NCI-H446 (cell line): ENCODE measurements at regions not wholly inside any gene's neighbourhood (a gene's known extent, or its start where the extent isn't known, plus 50 kb on each side); places are given as distances from the start of the nearest gene placed in this dataset.

Experiments used
- DNase-seq, 2 experiments: peaks; one replicate each; lab custom pipeline; 2025; lab: John Stamatoyannopoulos, UW

DNA sequence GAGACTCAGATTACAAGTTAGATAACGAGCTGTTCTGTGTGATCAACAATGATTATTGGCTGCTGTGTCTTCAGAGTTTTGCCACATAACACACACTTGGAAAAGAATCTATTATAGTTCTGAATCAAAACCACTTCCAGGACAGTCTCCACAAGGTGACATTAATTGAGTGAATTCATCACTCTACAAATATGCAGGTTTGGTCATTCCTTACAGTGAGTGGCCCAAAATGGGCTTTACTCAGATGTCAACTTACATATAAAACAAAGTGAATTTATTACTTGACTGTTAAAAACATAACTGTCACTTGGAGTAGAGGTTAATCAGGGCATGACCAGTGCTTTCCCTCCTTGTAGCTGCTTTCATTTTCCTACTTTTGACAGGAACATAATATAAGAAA is 984.3 kb downstream of the REEP3 start:
- DNase-seq: no peak

DNA sequence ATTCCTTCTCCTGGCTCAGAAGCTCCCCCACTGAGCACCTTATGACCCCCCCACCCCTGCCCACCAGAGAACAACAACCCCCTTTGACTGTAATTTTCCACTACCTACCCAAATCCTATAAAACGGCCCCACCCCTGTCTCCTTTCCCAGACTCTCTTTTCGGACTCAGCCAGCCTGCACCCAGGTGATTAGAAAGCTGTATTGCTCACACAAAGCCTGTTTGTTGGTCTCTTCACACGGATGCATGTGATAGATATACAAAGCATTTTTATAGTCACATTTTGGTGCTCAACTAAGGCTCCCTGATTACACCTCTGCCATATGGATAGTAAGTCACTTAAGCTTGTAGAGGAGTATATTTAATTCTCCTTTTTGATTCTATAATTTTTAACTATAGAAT is 985.8 kb downstream of the REEP3 start:
- DNase-seq: no peak

DNA sequence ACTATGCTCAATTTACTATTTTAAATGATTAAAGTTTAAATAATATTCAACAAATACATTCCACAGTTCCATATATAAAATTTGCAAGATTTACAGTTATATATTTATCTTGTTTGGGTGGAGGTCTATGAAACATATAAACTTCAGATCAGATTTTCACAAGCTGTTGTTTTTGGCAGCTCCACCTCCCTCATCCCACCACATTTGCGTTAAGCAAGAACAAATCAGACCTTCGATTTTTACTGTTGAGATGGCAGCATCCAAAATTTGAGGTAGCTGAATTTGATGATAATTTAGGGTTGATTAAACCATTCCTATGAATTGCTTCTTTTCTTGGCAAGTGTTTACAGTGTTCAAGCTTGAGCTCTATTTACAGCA is 986.4 kb downstream of the REEP3 start:
- no peak for DNase-seq

DNA sequence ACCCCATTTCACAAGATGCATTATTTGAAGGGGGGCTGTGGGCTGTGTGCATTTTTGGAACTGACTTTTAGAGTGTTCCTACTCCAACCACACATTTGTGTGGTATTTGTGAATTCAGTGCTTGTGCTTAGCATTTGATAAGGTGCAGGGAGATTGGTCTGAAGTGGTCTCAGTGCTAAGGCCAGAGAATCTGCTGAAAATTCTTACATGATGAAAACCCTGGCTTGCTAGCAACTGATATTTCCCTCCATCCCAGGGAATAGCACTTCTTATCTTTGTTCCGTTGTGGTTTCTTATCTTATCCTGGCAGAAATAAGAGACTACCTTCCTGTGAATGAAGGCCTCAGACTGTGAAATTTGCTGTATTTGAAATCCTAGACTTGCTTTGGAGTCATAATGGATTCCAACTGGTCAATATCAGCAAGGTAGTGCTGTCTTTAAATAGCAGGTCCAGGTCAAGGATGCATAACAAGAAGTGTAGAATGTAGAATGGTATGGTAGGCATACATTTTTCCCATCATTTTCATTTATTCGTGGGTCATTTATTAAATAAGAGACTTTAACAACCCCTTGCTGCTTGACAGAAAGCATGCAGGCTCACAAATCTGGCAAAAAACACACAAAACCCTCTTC is 986.9 kb downstream of the REEP3 start:
- no peak for DNase-seq

DNA sequence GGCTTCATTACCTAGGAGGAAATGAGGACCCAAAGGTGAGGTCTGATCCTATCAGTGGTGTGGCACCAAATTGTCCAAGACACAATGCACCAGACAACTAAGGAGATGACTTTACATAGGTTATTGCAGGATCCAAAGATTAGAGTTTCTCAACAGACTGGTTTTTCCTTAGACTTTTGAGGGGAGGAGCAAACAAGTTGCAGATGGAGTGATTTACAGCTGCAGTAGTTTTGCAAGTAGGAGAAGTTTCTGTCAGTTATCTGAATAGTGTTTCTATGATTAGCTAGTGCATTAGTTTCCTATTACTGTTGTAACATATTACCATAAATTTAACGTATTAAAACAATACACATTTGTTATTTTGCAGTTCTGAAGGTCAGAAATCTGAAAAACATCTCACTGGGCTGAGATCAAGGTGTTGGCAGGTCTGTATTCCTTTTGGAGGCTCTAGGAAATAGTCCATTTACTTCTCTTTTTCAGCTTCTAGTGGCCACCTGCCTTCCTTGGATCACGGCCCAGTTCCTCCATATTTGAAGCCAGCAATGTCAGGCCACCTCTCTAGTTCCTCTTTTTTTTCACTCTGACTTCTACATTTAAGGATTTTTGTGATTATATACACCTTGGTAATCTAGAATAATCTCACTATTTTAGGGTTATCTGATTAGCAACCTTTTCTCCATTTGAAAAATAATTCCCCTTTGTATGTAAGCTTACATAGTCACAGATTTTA is 994.9 kb downstream of the REEP3 start:
- DNase-seq: peak in 1 of 2 experiments; percentile 20

DNA sequence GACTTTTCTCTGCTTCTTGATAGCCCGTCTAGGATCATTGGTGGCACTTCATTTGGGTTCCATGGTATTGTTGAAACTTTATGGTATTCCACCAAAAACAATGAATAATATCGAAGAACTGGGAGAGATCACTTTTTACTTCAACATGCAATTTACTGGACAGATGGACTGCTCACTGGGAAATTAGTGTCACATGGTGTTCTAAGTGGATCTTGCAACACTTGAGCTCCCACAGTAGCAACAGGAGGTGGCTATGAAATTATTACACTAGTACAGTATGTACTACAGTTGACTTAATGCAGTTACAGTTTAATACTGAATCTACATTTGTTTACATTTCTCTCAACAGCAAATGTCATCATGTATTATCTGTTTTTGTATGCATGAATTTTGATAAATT is 997.3 kb downstream of the REEP3 start:
- peak in 1 of 2 experiments; percentile 2 for DNase-seq

DNA sequence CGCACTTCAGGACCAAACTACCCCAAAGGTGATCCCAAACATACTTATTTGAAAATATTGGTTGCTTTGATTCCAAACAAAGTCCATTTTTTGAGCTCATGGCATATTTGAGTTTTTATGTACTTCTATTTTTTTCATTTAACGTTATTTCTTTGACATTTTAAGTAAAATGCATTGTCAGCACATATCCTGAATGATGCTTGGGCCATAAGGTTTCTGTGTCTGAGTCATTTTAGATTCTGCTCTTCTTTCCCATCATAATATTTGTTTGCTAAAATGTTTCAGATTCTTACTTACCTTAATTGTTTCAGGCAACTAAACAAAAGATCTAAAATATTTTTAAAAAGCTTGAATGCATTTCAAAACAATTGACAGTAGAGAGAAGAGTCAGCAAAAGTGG is 998.2 kb downstream of the REEP3 start:
- DNase-seq: no peak

DNA sequence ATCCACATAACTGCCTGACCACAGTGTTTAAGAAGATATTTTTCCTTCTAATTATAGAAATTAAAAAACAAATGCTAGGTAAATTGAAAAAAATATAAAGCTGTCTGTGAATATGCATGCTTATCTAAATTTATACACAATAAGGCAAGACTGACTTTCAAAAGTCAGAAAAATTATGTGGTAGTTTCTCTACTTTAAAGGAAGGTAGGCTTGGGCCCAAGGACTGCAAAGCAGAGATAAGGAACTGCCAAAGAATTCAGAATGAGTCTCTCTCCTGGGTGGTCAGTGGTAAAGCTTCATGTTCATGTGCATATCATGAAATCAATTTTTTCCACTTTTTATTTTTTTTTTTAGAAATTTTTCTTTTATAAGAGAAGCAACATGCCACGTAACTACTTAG is 998.6 kb downstream of the REEP3 start:
- no peak for DNase-seq

DNA sequence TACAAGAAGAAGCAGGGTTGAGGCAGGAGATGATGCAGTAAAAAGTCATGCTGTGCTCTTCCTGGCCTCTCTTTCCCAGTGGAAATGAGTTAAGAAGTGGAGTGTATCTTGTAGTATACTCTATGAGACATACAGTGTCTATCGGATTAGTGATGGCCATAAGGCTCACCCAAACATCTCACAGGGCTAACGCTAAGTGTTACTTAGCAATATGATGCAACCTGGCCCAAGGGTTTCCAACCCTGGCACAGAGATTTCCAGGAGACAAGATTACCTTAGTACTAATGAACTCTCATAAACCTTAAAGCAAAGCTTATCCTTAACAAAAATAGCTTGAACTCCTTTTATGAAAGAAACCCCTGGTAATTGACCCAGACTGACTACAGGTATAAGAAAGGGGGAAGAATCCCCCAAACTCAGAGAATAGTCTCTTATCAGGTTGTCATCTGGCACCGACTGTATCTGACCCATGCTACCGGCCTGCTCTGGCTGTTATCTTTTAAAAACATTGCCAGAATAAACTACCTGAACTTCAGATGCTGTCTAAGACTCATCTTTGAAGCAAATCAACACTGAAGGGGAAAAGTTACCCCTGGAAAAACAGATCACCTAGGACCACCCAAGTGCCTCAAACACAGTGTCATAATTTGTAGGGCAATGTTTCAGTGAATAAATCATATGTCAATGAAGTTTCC is 1002.0 kb downstream of the REEP3 start:
- DNase-seq: no peak

DNA sequence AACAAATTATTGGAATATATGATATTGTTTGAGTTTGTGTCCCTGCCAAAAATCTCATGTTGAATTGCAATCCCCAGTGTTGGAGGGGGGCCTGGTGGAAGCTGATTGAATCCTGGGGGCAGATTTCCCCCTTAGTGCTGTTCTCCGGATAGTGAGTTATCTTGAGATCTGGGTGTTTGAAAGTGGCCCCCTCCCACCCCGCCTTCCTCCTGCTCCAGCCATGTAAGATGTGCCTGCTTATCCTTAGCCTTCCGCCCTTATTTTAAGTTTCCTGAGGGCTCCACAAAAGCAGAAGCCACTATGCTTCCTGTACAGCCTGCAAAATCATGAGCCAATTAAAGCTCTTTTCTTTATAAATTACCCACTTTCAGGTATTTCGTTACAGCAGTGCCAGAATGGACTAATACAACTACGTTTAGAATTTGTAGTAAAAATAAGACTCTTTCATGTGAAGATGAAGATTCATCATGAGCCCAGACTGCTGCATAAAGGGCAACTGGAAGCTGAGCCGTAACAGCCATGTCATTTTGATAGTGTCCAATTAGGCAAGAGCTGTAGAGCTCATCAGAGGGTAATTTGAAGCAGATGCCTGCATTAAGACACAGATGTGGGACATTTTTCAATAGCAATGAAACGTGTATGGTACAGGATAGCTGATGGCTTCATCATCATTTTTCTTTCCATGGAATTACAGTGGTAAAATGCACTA is 1007.2 kb downstream of the REEP3 start:
- DNase-seq: no peak

DNA sequence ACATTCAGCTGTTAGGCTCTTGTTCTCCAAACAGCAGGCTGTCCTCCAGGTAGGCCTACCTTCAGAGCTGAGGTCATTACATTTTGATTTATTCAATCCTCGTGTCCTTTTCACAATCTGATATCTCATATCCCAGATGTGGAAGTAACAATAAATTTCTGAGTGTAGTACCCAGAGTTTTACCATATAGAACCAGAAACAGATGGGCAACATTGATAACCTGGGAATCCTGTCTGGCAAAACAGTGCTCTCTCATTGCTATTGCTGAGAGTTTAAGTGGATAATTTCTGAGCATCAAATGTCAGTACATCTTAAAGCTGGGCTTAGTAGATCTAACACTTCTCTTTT is 1007.8 kb downstream of the REEP3 start:
- DNase-seq: no peak

DNA sequence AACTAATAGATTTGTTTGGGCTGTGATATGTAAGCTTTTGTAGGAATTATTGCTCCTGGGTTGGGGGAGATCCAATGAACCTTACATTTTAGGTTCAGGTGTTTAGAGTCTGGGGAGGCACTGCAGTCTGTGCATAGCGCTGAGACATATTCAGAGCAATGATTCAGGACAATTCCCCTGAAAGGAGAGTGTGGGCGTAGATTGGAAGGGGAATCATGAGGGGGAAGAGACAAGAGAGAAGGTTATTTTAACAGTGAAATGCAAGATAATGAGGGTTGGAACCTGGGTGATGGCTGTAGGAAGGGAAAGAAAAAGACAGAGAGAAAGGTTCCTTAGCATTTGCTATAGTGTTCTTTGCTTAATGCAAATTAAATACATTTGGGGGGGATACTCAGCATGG is 1013.4 kb downstream of the REEP3 start:
- DNase-seq: no peak

DNA sequence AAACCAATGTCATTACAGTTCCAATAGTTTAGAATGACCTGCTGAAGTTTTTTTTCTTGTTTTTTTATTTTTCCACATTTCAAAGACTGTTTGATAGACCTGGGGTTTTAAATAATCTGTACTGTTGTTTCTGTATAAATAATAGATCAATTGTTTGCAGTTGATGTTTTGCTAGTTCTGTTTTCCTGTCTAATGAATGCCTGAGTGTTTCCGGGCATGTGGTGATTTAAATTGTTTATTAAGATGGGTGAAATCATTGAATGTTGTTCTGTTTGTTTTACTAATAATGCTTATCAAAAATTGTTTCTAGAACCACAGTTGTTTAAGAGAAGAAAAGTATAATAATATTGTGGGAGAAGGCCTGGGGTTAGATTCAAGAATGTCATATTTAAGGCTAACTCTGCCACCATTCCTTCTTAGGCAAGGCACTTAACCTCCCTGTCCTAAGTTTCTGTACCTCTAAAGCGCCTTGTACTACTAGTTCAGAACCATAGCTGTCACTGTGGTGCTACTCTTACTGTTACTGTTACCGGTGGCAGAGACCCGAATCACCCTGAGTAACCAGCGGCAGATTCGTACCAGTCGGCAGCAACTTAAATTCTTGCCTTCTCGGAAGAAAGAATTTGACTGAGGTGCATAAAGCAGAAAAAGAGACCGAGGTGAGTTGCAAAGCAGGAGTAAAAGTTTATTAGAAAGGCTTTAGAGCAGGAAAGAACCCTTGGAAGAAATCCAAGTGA is 1014.1 kb downstream of the REEP3 start:
- DNase-seq: no peak

DNA sequence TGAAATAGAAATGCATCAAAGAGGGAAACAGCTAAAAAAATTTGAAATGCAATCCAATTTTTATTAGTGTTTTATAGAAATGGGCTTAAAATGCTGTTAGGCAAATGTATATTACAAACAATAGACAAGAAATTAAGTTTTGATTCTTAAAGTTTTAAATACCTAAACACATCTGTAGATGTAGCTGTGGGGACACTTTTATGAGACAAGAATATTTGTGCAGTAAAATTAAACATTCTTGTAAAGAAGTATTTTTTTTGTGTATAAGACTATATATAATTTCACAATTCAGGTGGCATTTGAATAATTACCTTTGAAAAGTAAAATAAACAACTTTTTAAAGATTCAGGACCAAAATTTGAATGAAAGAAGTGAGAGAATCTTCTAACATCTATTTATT is 1015.9 kb downstream of the REEP3 start:
- DNase-seq: no peak

DNA sequence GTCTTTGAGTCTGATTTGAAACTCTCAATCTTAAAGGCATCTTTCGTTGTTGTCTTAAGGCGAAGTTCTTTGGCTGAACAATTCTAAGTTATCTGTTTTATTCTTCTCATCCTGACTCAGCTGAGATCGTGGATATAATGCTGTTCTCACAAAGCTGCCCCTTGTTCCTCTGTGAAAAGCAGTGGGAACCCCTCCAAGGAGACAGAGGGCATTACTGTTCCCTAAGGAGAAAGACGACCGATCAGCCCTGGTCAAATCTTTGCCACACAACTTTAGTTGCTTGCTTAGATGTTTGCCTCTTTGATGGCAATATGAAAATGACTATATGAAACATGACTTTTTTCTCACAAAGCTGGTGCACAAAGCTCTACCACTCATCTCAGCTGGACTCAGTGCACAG is 1016.7 kb downstream of the REEP3 start:
- no peak for DNase-seq

DNA sequence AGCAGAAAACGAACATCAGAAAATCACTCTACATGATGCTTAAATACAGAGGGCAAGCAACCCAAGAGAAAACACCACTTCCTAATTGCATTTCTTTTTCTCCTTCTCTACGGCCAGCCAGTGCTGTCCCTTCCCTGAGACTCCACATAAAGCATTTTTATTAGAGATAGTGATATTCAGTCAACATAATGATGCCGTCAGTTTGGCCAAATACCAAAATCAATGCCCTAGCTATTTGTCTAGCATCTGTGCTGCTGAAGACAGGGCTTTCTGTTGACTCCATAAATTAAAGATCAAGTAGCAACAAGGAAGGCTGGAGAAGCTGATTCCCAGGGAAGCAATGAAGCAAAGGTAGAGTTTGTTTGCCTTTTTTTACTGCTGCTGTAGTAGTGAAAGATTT is 1024.9 kb downstream of the REEP3 start:
- DNase-seq: peak; percentile 11 to 31

DNA sequence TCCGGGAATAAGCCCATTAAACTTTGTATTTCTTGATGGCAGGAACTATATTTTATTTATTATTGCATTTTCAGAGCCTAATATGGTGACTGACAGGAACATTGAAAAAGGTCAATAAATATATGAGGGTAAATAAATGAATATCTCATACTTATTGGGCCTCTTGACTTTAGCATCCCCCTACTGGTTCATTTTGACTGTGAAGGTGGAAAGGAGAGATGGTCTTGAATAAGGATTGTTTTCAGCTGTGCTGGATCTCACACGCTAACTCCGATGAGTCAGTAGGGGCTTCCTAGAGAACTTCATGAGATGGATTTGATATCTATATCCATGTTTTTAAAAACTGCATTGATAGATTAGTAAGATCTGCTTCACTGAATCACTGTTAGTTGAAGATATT is 1026.0 kb downstream of the REEP3 start:
- DNase-seq: no peak

DNA sequence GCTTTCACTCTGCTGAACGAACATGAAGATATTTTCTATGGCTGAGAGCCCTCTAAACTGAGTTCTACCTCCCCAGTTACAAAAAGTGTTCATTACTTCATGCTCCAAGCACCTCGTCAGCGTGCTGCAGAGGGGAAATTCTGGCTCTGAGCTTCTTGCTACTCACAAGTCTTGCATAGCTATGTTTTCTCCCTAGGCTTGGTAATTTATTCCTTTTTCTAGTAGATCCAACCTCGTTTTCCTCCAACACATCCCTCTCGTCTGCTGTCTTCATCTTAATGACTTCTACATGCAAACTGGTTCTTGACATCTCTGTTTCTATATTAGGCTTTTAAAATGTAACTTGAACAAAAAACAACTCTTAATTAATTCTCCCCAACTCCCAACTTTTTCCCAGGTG is 1034.5 kb downstream of the REEP3 start:
- no peak for DNase-seq

DNA sequence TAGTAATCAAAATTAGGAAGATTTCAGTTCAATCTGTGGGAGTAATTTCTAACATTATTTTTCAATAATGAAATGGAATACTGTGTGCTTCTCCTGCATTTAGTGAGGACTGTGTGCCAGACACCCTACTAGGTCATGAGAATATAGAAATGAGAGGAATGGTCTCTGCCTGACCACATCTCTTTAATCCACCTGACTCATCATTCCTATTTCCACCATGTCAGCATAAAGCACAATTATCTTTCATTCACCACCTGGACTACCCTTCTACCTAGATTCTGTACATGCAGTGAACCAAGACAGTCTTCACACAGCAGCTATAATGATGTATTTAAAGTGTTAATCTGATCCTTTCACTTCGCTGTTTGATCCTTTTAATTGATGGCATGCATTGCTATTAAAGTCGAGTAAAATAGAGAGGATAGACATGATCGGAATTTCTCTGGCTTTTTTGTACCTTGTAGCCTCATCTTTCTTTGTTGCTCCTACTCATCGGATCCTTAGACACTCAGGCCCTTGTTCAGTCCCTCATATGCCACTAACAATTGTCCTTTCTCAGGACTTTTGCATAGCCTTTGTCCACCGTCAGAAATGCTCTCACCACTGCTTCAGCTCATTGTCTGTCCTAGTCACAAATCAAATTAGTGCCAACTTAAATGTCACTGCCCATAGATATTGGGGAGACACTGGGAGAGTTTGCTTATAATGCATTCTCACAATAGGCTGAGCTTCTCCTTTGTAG is 1037.1 kb downstream of the REEP3 start:
- no peak for DNase-seq

DNA sequence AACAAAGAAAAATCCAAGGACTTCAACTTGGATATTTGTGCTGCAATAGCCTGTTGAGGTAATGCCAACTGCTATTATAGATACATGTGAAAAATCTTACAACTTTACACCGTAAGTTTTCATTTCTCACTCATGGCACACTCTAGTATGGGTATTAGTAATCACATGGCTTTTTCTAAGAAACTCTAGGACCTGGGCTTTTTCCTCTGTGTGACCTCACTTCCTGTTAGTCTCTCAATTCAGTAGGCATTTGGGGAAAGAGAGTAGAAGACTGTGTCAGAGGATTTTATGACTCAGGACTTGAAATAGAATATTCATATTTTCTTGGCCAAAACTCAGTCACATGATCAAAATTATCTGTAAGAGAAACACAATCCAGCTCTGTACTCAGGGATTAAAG is 1049.9 kb downstream of the REEP3 start:
- DNase-seq: no peak

DNA sequence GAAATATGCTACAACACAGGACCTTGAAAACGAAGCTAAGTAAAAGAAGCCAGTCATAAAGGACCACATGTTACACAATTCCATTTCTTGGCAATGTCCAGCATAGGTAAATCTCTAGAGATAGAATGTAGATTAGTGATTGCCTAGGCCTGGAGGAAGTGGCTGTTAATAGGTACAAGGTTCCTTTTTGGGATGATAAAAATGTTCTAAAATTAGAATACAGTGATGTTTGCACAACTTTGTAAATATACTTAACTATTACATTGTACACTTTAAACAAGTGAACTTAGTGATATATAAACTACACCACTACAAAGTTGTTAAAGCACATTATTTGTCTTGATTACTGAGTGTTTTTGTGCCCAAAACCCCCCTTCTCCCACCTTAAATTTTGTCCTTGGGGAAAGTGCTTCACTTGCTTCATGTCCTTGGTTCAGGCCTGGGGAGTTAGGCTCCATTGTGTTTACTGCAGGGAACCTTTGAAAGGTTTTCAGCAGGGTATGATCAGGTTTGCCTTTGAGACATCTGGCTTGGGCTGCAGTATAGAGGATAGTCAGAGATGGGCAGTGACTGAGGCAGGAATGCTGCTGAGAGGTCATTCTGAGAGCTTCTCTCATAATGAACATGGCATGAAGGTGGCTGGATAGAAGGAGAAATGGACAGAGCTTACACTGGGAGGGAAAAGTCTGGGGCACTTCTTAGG is 1052.6 kb downstream of the REEP3 start:
- DNase-seq: no peak
